ENCODE measurements at regions not wholly inside any gene's neighbourhood (a gene's known extent, or its start where the extent isn't known, plus 50 kb on each side); places are given as distances from the start of the nearest gene placed in this dataset.

DNA sequence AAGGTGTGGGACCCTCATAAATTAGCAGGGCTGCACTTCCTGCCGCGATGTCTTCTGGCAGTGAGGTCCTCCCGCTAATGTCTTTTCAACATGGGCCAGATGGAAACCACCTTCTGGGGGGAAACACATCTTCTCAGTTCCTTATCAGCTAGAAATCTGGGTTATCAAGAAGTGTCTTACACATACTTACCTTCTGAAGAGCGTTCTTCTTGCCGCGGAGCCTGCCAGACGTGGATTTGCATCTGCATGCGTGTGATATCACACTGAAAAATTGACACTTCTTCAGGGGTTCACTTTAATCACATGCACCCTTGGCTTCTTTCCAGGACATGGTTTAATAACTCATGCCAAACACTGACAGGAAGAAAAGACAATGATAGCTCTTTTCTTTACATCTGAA, 163.5 kb upstream of the SOX11 start:
- DNase-seq: no peak

DNA sequence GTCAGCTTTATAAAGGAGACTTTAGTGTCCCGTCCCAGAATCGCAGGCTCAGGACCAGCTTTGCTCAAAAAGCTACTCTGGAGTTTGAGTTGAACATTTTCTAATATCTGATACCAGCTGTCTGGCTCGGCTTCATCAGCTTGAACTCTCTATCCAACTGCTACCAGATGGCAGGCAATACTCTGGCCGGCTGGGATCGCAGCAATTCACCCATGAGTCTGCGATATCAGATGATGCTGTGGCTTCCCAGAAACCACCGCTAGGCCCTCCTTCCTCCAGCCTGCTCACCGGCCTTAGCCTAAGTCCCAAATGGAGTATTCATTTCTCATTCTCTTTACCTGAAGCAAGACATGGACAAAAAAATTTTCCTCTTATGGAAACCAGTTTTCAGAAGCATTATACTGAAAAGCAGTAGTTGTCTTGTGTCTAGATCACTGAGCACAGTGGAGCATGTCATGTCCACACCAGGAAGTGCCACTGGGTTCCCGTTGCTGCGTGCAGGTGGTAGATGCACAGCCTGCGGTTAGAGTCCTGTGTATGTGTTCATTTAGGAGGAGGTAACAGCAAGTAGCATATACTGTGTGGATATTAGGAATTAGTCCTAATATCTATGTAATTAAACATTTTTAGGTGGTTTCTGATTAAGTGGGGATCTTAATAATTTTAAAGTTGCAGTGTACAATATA, 162.0 kb upstream of the SOX11 start:
- DNase-seq: no peak

DNA sequence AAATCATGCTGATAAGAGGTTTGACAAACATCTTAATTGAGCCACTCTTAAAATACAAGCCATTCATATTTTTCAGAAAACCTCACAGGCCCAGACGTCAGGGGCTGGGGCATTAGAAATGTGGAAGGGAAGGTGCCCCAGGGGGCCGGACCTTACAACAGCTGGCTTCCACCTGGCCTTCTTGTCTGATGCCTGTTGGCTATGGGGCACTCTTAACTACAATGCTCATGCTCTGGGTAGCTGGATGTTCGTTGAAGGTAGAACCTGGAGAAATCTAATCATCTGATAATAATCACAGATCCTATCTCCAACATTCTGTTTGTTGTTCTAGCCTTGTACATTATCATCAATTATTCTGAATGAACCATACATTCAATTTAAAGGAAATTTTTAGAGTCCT, 156.9 kb upstream of the SOX11 start:
- DNase-seq: no peak

DNA sequence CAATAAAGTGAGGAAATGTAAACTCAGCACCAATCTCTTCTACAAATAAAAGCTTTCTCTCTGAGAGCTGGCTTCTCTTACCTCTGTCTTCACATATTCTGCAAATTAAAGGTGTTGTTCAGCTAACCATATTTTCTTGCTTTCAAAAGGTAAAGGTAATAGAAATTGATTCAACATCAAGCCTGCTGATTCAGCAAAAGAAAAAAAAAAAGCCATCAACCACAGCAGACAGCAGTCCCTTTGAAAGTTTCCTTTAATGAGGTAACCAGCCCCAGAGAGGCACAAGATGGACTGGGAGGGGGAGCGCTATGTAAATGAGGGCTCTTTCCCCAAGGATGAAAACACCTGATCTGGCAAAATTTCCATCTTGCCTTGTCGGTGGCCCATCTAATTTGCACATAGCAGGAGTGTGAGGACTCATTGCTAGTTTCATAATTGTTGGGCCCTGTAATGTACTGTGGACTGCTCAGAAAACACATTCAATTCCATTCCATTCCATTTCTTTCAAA, 154.9 kb upstream of the SOX11 start:
- no peak for DNase-seq

DNA sequence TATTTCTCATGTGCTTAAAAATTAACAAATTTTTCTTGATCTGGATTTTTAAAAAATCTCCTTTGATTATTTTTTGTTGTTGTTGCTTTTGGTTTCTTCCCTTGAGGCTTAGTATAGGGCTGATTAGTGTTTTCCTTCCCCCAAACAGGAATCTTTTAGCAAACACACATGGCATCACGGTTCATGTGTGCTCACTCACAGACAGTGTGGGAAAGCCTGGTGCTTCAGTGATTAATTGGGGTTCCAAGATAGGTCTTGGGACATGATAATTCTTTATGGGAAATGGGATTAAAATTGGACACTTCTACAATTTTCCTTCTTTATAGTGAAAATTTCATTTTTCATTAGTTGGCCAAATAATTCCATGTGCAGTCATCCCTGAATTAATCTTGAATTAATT, 153.9 kb upstream of the SOX11 start:
- no peak for DNase-seq

DNA sequence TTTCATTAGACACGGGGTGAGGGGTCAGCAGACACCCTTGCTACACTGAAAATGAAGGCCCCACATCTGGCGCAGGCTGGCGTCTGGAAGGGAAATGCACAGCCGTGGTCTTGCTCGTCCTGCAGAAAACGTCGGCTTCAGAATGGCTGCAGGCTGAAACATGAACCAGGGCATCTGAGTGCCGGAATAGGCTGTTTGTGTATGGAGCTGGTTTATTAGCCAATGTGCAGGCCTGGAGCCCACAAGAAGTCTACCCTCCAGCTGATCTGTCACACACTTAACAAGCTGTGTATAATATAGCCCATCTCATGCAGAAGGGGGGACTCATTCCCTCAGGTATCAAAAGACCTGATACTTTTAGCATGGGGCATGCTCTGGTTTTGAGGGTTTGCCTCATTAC, 153.4 kb upstream of the SOX11 start:
- no peak for DNase-seq

DNA sequence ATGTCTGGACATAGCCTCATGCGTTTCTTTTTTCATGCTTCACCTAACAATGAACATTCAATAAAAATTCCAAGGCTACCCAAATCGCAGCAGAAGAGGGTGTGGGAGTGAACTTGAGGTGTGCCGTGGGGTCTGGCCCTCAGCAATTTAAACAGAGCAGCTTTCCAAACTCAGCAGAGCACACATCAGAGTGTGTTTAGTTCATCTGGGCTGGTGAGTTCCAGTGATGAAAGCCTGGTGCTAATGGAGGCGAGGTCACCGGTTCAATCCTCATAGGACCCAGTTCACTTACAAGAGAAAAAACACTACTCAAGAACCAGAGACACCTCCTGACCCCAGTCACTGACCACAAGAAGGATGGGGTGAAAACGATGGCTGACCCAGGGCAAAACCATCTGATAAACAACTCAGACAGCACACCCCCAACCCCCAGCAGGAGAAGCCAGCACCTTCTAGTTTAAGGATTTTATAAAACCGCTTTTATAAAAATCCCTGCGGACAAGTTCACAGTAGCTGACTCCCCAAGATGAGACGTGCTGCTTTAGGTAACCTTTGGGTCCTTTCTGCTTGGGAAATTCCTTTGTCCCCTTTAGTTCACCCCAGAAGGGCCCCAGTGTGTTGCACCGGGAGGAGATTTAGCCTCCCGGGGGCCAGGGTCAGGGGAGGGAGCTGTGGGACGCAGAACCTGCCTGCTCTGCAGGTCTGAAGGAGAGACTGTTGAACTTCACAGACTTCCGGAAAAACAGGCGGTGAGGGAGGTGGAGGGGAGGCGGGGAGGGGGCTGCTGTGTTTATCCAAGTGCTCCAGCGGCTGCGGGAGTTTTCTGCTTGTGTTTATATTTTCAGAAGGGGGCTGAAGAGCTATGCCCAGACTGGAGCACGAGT, 152.7 kb upstream of the SOX11 start:
- DNase-seq: no peak

DNA sequence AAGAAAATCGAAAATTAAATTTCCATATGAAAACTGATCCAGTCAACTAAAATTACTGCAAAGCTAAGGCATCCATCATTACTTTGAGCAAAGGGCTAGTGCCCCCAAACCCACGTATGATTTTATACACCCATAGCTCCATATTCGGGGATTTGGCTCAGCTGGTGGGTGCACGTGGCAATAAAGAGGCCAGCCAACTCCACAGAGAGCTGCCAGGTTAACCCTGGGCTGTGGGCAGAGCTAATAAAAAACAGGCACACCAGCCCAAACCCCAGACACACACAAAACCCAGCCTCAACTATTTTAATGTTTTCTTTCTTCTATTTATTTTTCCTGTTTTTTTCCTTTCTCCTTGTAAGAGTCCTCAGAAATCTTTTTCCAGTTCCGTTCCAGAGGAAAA, 151.3 kb upstream of the SOX11 start:
- DNase-seq: no peak

DNA sequence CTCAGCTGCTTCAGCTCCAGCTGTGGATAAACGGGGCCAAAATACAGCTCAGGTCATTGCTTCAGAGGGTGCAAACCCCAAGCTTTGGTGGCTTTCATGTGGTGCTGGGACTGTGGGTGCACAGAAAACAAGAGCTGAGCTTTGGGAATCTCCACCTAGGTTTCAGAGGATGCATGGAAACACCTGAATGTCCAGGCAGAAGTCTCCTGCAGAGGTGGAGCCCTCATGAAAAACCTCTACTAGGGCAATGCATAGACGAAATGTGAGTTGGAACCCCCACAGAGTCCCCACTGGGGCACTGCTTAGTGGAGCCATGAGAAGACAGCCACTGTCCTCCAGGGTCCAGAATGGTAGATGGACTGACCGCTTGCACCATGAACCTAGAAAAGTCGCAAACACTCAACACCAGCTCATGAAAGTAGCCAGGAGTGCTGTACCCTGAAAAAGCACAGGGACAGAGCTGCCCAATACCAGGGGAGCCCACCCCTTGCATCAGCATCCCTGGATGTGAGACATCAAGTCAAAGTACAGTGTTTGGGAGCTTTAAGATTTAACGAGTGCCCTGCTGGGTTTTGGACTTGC, 147.9 kb upstream of the SOX11 start:
- DNase-seq: no peak

DNA sequence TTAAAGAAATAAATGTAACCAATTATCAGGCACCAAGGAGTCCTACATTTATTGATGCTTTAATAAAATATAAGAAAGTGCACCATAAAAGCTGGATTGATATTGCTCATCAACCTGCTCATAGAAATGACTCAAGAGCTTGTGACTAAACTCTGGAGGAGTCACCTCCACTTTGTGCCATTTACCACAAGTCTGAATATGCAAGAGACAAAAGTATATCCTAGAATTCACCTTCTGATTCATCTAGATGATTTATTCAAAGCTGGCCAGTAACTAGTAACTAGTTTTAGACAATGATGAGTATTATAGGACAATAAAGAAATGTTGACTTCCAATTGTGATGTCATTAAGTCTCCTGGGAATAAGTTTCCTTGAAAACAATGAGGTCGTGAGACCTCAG, 146.0 kb upstream of the SOX11 start:
- no peak for DNase-seq

DNA sequence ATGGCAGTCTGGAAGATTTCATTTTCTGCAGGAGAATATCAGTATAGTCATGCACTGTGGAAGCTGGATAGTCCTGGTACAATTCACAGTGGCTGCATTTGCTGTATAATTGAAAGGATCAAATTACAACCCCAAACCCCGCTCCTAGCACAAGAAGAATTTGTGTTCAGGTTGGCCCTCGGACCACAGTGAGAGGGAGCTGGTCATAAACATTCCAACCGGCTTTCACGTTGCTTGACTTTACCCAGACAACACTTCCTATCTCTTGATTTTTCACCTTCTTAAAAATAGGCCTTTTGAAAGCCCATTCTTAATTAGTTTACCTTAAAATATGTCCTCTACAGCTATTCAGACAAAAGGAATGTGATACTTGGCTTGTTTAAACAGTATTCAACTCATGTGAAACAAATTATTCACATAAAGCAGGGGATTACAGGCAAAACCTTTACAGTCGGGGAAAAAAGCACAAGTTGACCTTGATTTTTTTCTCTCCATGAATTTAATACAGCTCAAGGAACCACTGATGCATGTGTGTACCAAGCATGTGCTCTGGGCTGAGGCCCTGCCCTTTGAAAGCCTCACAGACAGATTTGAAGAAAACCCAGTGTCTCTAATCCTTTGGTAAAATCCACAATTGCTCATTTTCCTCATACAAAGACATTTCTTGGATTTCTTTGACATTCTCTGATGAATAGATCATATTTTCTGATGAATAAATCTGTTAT, 143.0 kb upstream of the SOX11 start:
- DNase-seq: no peak

DNA sequence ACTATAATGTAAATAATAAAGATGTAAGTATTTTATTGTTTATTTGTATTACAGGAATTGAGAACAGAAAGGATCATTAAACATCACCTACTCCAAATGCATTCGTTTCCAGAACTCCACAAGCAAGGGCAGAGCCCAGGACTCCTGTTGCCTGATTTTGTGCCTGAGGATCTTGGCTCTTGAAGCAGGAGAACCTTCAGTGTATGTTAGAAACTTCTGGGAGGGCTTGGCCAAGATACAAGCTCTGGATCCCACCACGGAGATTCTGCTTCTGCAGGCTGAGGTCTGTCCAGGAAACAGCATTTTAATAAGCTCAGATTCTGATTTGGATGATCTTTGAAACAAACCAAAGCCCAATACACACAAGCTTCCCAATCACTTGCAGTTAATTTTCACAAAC, 142.4 kb upstream of the SOX11 start:
- DNase-seq: no peak

DNA sequence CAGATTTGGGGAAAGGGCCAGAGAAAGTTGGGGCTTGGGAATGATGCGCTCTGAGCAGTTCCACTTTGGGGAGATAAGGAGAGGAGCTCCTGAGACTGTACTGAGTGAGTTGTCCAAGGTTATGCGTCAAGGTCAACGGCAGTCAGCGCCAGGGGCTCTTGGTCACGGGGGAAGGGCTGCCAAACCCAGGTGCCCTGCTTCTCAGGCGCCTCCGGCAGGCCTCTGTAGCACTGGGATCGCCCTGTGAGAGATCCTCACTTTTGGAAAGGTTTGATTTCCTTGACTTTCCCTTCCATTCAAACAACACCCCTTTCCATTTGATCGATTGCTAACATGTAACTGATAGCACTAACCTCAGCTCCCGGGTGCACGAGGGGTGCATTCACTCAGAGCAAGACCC, 136.5 kb upstream of the SOX11 start:
- no peak for DNase-seq

DNA sequence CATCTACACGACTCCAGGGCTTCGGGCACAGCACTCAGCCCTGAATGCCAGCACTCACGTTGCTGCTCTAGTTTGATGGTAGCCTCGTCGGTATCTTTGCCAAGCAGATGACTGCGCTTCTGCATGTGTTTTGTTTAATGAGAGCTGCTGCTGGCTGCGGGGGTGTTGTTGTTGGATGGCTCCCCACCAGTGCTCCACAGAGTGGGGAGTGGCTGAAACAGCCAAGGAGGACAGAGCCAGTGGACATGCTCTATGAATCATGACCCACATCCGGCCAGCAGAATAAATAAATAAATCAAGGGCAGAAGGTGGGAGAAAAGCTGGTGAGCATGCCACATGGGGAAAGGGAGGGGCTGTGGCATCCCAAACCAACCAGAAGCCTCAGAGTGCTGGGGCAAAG, 131.2 kb upstream of the SOX11 start:
- DNase-seq: no peak

DNA sequence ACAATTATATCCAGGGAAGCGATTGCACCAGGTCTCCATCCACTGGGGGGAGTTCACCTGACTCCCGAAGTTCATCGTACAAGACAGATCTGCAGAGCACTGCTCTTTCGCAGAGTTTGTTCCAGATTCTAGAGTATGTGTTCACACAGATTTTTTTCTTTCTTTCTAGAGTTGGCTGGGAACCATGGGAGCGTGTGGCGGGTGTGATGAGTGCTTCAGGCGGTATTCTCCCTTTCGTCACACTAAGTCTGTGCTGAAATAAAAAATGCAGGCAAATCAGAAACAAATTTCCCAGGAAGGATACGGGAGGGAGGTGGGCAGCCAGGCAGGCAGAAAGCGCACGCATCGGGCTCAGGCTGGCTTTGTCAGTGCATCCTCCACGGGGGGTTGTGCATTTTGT, 129.8 kb upstream of the SOX11 start:
- DNase-seq: no peak

DNA sequence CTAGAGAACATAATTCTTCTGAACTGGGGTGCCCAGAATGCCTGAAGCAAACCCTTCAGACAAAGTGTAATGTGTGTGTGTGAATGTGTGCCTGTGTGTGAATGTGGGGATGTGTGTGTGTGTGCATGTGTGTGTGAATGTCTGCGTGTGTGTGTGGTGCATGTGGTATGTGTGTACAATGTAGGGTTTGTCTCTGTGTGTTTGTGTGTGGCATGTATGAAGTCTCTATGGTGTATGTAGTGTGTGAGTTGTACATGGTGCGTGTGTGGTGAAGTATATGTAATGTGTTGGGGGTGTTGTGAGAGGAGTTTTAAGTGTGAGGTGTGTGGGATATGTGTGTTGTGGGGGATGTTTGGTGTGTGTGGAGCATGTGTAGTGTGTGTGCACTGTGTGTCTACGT, 129.3 kb upstream of the SOX11 start:
- no peak for DNase-seq

DNA sequence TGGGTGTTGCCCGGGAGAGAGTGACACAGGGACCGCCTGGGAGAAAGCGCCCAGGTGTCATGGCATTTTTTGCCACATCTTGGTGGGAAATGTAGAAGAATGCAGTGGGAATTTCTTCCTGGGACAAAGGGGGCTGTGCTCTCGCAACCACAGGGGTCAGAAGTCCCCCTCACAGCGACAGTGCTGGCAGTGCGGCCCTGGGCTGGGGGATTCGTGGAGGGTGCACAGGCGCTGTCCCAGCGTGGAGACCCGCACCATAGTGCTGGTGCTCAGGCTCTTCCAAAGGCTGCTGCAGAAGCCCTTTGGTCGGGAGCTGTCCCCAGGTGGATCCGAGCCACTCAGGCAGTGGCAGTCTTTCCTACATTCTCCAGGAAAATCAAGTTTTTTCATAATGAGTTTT, 128.8 kb upstream of the SOX11 start:
- no peak for DNase-seq

DNA sequence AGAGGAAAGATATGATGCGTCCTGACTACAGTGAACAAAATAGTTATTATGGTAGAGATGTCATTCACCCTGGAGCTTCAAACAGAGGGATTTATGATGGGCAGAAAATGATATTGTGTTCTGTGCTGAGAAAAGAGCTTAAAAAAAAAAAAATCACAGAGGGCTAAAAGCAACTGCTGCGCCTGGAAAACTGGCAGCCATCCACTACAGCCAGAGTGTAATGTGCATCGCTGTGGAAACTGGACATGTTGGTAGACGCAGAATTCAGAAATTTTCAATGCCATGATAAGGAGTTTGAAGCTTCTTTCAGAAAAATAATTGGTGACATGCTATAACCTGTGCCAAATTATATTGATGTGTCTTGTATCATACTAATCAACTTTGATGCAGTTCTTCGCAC, 122.9 kb upstream of the SOX11 start:
- DNase-seq: no peak

DNA sequence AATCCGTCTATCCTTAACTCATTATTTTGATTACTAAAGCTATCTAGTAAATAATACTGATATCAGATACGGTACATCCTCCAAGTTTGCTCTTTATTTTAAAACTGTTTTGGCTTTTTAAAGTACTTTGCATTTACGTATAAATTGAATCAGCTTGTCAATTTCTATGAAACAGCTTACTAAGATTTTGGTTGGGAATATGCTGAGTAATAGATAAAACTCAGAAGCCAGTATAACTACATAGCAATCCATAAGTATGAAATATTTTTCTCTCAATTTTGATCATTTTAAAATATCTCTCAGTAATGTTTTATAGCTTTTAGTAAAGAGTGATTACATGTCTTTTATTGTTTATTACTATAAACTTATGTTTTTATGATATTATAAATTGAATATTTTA, 116.2 kb upstream of the SOX11 start:
- DNase-seq: no peak

DNA sequence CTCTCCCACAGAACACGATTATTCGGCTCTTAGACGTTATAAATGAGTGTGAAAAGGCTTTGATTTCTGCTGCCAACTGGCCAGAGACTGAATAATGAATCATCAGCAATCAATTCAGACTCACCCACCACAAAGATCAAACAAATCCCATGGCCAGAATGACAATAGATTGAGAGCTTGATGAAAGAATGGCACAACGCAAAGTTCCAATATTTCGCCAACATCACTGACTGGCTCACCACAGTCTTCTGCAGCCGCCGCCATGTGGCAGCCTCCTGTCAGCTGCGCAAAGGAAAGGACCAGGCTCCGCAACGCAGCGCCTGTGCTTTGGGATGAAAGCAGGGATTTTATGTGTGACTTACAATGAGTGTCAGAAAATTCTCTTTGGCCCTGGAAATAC, 104.4 kb upstream of the SOX11 start:
- no peak for DNase-seq

DNA sequence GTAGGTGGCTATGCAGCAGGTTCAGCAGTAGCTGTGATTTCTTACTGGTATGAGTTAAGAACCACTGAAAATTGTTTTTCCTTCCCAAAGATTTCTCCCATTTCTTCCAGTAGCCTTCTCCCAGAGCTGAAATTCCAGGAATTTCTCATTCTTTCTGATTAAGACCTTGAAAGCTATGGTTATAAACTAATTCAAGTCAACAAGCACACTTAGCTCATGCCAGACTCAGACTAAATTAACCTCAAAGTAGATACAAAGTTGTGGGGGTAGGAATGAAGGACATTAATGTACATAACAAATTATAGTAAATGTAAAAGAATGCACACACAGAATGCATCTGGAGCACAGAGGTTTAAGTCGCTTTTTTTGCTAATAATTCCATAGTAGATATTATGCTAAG, 103.6 kb upstream of the SOX11 start:
- DNase-seq: no peak

DNA sequence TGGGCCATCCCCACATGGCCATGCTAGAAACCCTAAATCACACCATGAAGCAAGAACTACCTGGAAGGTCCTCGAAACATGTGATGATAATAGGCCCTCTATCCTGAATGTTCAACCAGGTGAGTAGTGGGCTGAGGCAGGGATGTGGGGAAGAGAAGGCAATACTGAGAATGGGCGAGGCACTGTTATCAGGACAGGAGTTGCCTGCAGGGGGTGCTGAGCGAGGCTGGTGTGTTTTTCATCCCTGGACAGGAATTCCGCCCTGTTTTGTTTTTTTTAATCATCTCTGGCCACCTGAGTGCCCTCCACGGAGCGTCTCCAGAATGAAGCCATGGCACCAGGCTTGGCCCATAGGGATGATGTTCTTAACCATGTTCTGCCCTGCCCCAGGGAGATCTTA, 103.0 kb upstream of the SOX11 start:
- DNase-seq: no peak

DNA sequence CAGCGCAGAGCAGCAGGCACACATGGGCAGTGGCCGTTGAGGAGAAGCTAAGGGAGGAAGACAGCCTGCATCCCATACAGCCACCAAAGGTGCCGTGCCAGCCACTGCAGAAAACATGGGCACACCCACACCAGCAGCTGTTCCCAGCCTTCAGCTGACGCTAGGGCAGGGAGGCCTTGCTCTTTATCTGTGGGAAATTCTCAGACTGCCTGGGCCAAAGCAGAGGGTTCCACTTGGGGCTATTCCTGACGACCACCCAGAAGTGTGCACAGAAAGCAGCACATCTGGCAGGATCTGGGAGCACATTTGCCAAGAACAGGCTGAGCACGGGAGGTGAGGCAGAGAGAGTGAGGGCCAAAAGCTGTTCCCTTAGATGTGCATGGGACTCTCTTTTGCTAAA, 101.3 kb upstream of the SOX11 start:
- DNase-seq: no peak

DNA sequence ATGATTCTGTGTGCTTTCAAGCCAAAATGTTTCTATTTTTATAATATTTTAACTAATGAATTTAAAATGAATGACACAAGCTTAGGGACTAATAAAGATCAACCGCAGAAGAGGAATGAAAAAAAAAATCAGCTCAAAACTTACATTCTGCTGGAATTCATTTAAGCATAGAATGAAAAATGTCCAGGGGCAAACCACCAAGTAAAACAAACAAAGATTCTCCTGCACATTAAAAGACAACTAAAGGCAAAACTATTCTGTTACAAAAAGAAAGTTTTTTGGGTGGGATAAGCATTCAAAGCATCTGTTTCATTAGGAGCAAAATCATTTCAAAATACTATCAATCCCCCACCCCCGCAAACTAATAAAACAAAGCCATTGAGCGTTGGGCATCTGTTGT, 99.3 kb upstream of the SOX11 start:
- no peak for DNase-seq

Measured in activated CD8-positive, alpha-beta memory T cell treated with anti-CD3 and anti-CD28 coated beads for 24 hours (primary cell).